ENCODE measurements at regions not wholly inside any gene's neighbourhood (a gene's known extent, or its start where the extent isn't known, plus 50 kb on each side); places are given as distances from the start of the nearest gene placed in this dataset.

DNA sequence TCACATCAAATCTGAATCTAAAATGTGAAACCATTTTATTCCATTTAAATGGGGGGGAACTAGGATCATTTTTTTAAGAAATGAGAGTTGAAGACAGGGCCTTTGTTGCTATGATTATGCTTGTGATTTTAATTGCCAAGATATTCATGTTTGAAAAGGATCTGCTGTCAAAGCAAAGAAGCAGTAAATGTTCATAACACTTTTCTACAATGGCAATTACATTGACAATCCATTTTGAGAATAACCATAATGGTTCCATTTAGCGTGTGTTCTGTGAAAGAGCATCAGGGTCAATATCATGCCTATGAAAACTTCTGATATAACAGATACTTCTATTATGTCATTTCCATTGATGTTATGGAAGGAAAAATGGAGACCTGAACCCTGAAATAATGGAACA is 745.8 kb upstream of the SGO1 start:
- no peak for TF ChIP-seq ZNF232 (CRISPR knock-in tag; IDR thresholded peaks at IDR 0.05)
- TF ChIP-seq FOXK1 (CRISPR knock-in tag; IDR thresholded peaks at IDR 0.05), result no peak
- TF ChIP-seq, protein P1, sequence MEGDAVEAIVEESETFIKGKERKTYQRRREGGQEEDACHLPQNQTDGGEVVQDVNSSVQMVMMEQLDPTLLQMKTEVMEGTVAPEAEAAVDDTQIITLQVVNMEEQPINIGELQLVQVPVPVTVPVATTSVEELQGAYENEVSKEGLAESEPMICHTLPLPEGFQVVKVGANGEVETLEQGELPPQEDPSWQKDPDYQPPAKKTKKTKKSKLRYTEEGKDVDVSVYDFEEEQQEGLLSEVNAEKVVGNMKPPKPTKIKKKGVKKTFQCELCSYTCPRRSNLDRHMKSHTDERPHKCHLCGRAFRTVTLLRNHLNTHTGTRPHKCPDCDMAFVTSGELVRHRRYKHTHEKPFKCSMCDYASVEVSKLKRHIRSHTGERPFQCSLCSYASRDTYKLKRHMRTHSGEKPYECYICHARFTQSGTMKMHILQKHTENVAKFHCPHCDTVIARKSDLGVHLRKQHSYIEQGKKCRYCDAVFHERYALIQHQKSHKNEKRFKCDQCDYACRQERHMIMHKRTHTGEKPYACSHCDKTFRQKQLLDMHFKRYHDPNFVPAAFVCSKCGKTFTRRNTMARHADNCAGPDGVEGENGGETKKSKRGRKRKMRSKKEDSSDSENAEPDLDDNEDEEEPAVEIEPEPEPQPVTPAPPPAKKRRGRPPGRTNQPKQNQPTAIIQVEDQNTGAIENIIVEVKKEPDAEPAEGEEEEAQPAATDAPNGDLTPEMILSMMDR (IDR thresholded peaks at IDR 0.05), result no peak
- TF ChIP-seq, protein P2, sequence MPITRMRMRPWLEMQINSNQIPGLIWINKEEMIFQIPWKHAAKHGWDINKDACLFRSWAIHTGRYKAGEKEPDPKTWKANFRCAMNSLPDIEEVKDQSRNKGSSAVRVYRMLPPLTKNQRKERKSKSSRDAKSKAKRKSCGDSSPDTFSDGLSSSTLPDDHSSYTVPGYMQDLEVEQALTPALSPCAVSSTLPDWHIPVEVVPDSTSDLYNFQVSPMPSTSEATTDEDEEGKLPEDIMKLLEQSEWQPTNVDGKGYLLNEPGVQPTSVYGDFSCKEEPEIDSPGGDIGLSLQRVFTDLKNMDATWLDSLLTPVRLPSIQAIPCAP (CRISPR knock-in tag; IDR thresholded peaks at IDR 0.05), result no peak
- TF ChIP-seq CREB1 (CRISPR knock-in tag; IDR thresholded peaks at IDR 0.05), result no peak
- no peak for TF ChIP-seq TEAD4 (CRISPR knock-in tag; IDR thresholded peaks at IDR 0.05)
- TF ChIP-seq CBFB (CRISPR knock-in tag; IDR thresholded peaks at IDR 0.05; ENCODE audit: low read depth), result no peak
- TF ChIP-seq, protein P3, sequence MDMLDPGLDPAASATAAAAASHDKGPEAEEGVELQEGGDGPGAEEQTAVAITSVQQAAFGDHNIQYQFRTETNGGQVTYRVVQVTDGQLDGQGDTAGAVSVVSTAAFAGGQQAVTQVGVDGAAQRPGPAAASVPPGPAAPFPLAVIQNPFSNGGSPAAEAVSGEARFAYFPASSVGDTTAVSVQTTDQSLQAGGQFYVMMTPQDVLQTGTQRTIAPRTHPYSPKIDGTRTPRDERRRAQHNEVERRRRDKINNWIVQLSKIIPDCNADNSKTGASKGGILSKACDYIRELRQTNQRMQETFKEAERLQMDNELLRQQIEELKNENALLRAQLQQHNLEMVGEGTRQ (CRISPR knock-in tag; IDR thresholded peaks at IDR 0.05), result no peak
